Lower lobe of right lung (tissue), 2 donors: ENCODE measurements at regions not wholly inside any gene's neighbourhood (a gene's known extent, or its start where the extent isn't known, plus 50 kb on each side); places are given as distances from the start of the nearest gene placed in this dataset.

ENCODE experiments used
- ATAC-seq, 2 donors: fragments of 200-7000 bp; cut with Tn5 transposase; one replicate each; pipeline ENCODE4 v1.9.1; 2020 to 2022; ENCODE audit warnings: mild to moderate bottlenecking in 2 of 2, moderate library complexity in 2 of 2
- DNase-seq: peaks from one replicate; pipeline ENCODE4 v3.0.0-alpha.2; 2020
- H3K27ac ChIP-seq: fragments of 200-600 bp; one replicate; pipeline ENCODE4 v1.8.0; 2022
- H3K27me3 ChIP-seq: fragments of 200-600 bp; one replicate; pipeline ENCODE4 v1.8.0; 2022; ENCODE audit warnings: low read depth
- H3K36me3 ChIP-seq: fragments of 200-600 bp; one replicate; pipeline ENCODE4 v1.8.0; 2022; ENCODE audit warnings: mild to moderate bottlenecking
- H3K4me1 ChIP-seq: fragments of 200-600 bp; one replicate; pipeline ENCODE4 v1.8.0; 2022
- H3K4me3 ChIP-seq: fragments of 200-600 bp; one replicate; pipeline ENCODE4 v1.8.0; 2022; ENCODE audit warnings: mild to moderate bottlenecking
- H3K9me3 ChIP-seq: fragments of 200-600 bp; one replicate; pipeline ENCODE4 v1.8.0; 2022
- intact Hi-C: fragments of 100-400 bp; cut with DNase I; formaldehyde crosslinking; loops from one replicate; pipeline ENCODE4 v1.11.0; 2022
- TF ChIP-seq, protein P1 (sequence below): fragments of 200-600 bp; IDR thresholded peaks from one replicate; pipeline ENCODE4 v1.8.0; 2022; ENCODE audit warnings: antibody characterized with exemption, mild to moderate bottlenecking
- donor health status: DM: no; HTN: yes; CAD: no; lungs with severe emphysema.

DNA sequence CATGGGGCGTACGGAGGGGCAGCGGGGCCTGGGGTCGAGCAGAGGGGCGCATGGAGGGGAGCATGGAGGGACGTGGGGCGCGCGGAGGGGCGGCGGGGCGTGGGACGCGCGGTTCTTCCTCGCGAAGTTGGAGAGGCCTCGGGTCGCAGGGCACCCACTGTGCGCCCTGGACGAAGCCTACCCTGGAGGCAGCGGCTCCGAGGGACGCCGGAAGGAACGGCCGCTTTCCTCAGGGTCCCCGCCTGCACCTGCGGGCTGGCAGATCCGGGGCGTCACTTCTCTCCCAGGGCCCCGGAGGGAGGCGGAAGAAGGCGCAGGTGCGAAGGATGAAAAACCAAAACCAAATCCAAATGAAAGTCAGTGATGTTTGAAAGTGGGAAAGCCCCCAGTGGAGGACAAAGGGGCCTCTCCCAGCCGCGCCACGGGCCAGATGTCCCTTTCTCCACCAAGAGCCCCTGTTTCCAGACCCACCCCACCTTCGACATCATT lies 142.1 kb upstream of the PDE10A start:
- Histone ChIP-seq H3K9me3 (no peaks in the 10 kb centered on the region), H3K27me3 (peaks cover 8% of the 10 kb centered on the region), H3K36me3 (no peaks in the 10 kb centered on the region), H3K4me3 (peak overlapping the region; percentile 37), H3K27ac (no peak overlapping the region), H3K4me1 (no peaks in the 10 kb centered on the region)
- intact Hi-C loops = no loop called here
- TF ChIP-seq, protein P1, sequence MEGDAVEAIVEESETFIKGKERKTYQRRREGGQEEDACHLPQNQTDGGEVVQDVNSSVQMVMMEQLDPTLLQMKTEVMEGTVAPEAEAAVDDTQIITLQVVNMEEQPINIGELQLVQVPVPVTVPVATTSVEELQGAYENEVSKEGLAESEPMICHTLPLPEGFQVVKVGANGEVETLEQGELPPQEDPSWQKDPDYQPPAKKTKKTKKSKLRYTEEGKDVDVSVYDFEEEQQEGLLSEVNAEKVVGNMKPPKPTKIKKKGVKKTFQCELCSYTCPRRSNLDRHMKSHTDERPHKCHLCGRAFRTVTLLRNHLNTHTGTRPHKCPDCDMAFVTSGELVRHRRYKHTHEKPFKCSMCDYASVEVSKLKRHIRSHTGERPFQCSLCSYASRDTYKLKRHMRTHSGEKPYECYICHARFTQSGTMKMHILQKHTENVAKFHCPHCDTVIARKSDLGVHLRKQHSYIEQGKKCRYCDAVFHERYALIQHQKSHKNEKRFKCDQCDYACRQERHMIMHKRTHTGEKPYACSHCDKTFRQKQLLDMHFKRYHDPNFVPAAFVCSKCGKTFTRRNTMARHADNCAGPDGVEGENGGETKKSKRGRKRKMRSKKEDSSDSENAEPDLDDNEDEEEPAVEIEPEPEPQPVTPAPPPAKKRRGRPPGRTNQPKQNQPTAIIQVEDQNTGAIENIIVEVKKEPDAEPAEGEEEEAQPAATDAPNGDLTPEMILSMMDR = no peak
- ATAC-seq = peak; percentile 31 to 50
- no peak for DNase-seq

DNA sequence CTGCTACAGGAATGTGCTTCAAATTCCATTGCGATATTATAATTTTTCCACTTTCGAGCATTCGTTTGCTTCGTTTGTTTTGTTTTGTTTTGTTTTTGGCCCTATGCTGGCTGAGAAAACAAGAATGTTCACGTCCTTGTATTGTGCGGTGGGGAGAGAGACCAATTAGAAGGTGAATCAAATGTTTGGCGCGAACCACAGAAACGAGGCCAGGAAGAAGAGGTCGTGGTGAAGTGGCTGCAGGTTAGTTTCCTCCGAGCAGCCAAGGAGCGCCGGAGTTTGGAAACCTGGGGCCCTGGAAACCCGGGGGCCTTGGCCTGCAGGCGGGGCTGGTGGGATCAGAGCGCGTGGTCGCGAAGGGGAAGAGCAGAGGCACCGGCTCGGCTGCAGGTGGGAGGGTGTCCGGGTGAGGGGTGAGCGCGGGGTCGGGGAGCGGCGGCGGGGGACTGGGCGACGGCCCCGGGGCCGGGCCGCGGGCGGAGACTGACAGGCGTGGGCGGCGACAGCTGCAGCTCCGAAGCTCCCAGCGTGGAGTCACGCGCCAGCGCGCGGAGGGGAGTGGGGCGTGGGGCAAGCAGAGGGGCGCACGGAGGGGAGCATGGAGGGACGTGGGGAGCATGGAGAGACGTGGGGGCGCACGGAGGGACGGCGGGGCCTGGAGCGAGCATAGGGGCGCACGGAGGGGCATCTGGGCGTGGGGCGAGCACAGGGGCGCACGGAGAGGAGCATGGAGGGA lies 141.5 kb upstream of the PDE10A start:
- Histone ChIP-seq H3K4me1 (no peaks in the 10 kb centered on the region), H3K27me3 (peaks cover 8% of the 10 kb centered on the region), H3K36me3 (no peaks in the 10 kb centered on the region), H3K27ac (no peak overlapping the region), H3K9me3 (no peaks in the 10 kb centered on the region), H3K4me3 (peak overlapping the region; percentile 37)
- intact Hi-C loops = no loop called here
- DNase-seq (no peak), ATAC-seq (peak; percentile 50 to 73)
- TF ChIP-seq, protein P1 = no peak

DNA sequence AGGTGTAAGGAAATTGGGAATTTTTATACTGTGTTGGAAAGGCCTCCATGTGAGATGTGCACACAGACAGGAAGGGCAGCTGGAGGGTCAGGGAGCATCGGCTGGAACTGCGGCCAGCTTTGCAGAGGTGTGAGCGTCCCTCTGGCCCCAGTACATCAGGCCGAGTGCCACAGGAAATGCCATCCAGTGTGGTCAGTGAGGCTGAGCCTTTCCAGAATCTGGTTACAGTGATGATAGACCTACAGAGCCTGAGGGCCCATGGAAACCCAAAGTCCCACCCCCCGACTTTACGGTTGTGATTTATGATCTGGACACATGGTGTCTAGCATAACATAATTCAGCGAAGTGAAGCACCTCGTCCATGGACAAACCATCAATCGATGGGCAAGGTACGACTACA lies 137.3 kb upstream of the PDE10A start:
- Histone ChIP-seq H3K36me3 (no peaks in the 10 kb centered on the region), H3K27me3 (peaks cover 5% of the 10 kb centered on the region), H3K27ac (no peak overlapping the region), H3K4me3 (no peak overlapping the region), H3K9me3 (no peaks in the 10 kb centered on the region), H3K4me1 (no peaks in the 10 kb centered on the region)
- TF ChIP-seq, protein P1 = no peak
- intact Hi-C loops = no loop called here
- no peak for ATAC-seq
- no peak for DNase-seq

DNA sequence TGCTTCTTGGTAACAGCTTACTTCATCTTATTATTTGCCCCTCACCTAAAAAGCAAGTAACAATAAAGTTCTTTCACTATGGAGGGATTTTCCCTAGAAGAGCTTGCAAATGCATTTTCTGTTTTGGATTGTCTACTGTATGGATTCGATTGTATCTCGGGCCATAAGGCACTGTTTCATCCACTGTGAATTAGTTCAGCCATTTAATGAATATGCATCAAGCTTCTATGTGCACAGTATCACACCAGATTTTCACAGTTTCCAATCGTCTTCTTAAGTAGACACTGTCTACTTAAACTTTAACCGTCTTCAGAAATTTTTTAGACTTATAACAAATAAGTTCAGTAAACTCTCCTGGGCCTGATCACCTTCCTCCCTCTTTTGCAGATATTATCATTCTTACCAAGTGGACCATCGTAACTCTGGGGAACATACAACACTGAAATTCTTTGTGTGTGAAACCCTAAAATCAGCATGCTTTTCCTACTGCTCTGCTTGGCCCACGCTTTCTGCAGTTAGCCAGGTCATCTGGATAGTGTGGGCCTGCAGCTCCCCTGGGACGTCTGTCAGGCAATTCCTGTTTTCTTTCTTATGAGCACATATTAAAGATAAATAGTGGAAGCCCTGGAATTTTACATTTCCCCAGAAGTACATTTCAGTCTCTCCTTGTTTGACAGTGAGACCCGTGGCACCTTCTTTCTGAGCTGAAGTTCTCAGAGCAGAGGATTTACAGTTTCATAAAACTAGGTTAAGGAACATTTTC lies 136.5 kb upstream of the PDE10A start:
- TF ChIP-seq, protein P1 = no peak
- Histone ChIP-seq H3K27me3 (no peaks in the 10 kb centered on the region), H3K4me3 (no peak overlapping the region), H3K4me1 (no peaks in the 10 kb centered on the region), H3K27ac (no peak overlapping the region), H3K9me3 (no peaks in the 10 kb centered on the region), H3K36me3 (no peaks in the 10 kb centered on the region)
- DNase-seq (no peak), ATAC-seq (no peak)
- intact Hi-C loops = no loop called here

DNA sequence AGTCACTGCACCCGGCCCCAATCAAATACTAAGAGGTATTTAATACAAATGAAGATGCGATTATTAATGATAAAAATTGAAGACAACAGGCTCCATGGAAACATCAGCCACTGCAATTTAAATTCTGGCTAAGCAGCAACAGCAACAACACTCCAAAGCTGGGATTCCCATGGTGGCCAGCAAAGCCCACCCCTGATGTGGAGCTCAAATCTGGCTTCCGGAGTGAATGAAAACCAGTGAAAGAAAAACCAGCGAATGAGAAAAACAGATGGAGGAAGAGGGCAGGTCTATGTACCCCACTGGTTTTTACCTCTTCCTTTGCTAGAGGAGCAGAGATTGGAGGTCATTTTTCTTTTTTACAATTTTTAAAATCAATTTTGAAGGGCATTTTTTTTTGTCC lies 135.9 kb upstream of the PDE10A start:
- Histone ChIP-seq H3K4me1 (no peaks in the 10 kb centered on the region), H3K36me3 (no peaks in the 10 kb centered on the region), H3K27ac (no peak overlapping the region), H3K4me3 (no peak overlapping the region), H3K9me3 (no peaks in the 10 kb centered on the region), H3K27me3 (no peaks in the 10 kb centered on the region)
- intact Hi-C loops = no loop called here
- DNase-seq (no peak), ATAC-seq (no peak)
- TF ChIP-seq, protein P1 = no peak
